GM21360 (cell line): ENCODE measurements at regions not wholly inside any gene's neighbourhood (a gene's known extent, or its start where the extent isn't known, plus 50 kb on each side); places are given as distances from the start of the nearest gene placed in this dataset.

Experiments
- ATAC-seq: cut with Tn5 transposase; IDR thresholded peaks from one replicate; pipeline ENCODE4 v1.9.1; 2021; ENCODE audit warnings: mild to moderate bottlenecking, moderate library complexity; ENCODE audit not compliant: unreplicated experiment

- no peak for ATAC-seq
Observed at GRCh38 chr7:115153176-115153575, 231.3 kb downstream of the MDFIC start.

GRCh38 chr7:115146148-115146547 is 224.3 kb downstream of the MDFIC start:
- ATAC-seq, result no peak

GRCh38 chr7:115145512-115145911 is 223.6 kb downstream of the MDFIC start:
- ATAC-seq, result peak; percentile 93

- ATAC-seq, result no peak
Observed at GRCh38 chr7:115137816-115138215, 215.9 kb downstream of the MDFIC start.

- ATAC-seq, result no peak
Observed at GRCh38 chr7:115136796-115137443, 215.0 kb downstream of the MDFIC start.

GRCh38 chr7:115135769-115136410 is 214.0 kb downstream of the MDFIC start:
- ATAC-seq, result peak; percentile 96

GRCh38 chr7:115135146-115135545 is 213.3 kb downstream of the MDFIC start:
- no peak for ATAC-seq

- ATAC-seq, result no peak
Observed at GRCh38 chr7:115133248-115133647, 211.4 kb downstream of the MDFIC start.

- ATAC-seq, result no peak
Observed at GRCh38 chr7:115132096-115132495, 210.2 kb downstream of the MDFIC start.

GRCh38 chr7:115128154-115128553 is 206.3 kb downstream of the MDFIC start:
- ATAC-seq, result no peak

- ATAC-seq, result no peak
Observed at GRCh38 chr7:115127399-115128021, 205.6 kb downstream of the MDFIC start.

- ATAC-seq, result no peak
Observed at GRCh38 chr7:115125750-115126149, 203.9 kb downstream of the MDFIC start.

- ATAC-seq, result no peak
Observed at GRCh38 chr7:115125312-115125711, 203.4 kb downstream of the MDFIC start.

- ATAC-seq, result no peak
Observed at GRCh38 chr7:115124409-115124939, 202.6 kb downstream of the MDFIC start.

- ATAC-seq, result no peak
Observed at GRCh38 chr7:115123441-115123840, 201.5 kb downstream of the MDFIC start.

GRCh38 chr7:115122388-115122787 is 200.5 kb downstream of the MDFIC start:
- no peak for ATAC-seq

- no peak for ATAC-seq
Observed at GRCh38 chr7:115117748-115118147, 195.9 kb downstream of the MDFIC start.

GRCh38 chr7:115116773-115117715 is 195.2 kb downstream of the MDFIC start:
- no peak for ATAC-seq

GRCh38 chr7:115113776-115114175 is 191.9 kb downstream of the MDFIC start:
- ATAC-seq, result no peak

GRCh38 chr7:115113131-115113530 is 191.2 kb downstream of the MDFIC start:
- no peak for ATAC-seq

- ATAC-seq, result no peak
Observed at GRCh38 chr7:115110523-115110922, 188.6 kb downstream of the MDFIC start.
